SK-N-SH treated with all-trans-retinoic acid at 6 μM for 48 hours (cell line): ENCODE measurements at regions not wholly inside any gene's neighbourhood (a gene's known extent, or its start where the extent isn't known, plus 50 kb on each side); places are given as distances from the start of the nearest gene placed in this dataset.

Experiments
- ARNTL ChIP-seq: fragments of 450-650 bp; formaldehyde crosslinking; IDR thresholded peaks from 2 replicates; pipeline ENCODE4 v1.5.0; 2020; ENCODE audit warnings: low read depth, mild to moderate bottlenecking, moderate library complexity, borderline replicate concordance
- BACH2 ChIP-seq: fragments of 250-450 bp; sonication (Bioruptor Pico); IDR thresholded peaks from 2 replicates; pipeline ENCODE4 v1.9.0; 2021; ENCODE audit warnings: mild to moderate bottlenecking, borderline replicate concordance
- CSDC2 ChIP-seq: fragments of 250-450 bp; sonication (Bioruptor Pico); IDR thresholded peaks from 2 replicates; pipeline ENCODE4 v1.5.0; 2020; ENCODE audit warnings: mild to moderate bottlenecking, moderate library complexity
- ESRRG ChIP-seq: fragments of 250-450 bp; sonication (Bioruptor Pico); IDR thresholded peaks from 2 replicates; pipeline ENCODE4 v1.6.1; 2021; ENCODE audit warnings: mild to moderate bottlenecking
- OSR1 ChIP-seq: fragments of 250-450 bp; sonication (Bioruptor Pico); IDR thresholded peaks from 2 replicates; pipeline ENCODE4 v1.8.0; 2022; ENCODE audit warnings: moderate library complexity, mild to moderate bottlenecking, inconsistent platforms
- SNAI2 ChIP-seq: fragments of 250-450 bp; sonication (Bioruptor Pico); IDR thresholded peaks from 2 replicates; pipeline ENCODE4 v1.5.0; 2020; ENCODE audit warnings: mild to moderate bottlenecking, moderate library complexity
- TCF4 ChIP-seq: fragments of 250-450 bp; sonication (Bioruptor Pico); IDR thresholded peaks from 2 replicates; pipeline ENCODE4 v1.8.0; 2021; ENCODE audit warnings: mild to moderate bottlenecking, moderate library complexity, borderline replicate concordance
- ZC3H10 ChIP-seq: fragments of 250-450 bp; sonication (Bioruptor Pico); IDR thresholded peaks from 2 replicates; pipeline ENCODE4 v1.5.1; 2021; ENCODE audit warnings: mild to moderate bottlenecking, moderate library complexity
- ZFP30 ChIP-seq: fragments of 450-650 bp; formaldehyde crosslinking; IDR thresholded peaks from 2 replicates; pipeline ENCODE4 v1.5.0; 2022; ENCODE audit warnings: mild to moderate bottlenecking, moderate library complexity
- ZNF565 ChIP-seq: fragments of 450-650 bp; formaldehyde crosslinking; conservative IDR thresholded peaks from 2 replicates; pipeline ENCODE4 v1.5.0; 2020; ENCODE audit warnings: low read depth, mild to moderate bottlenecking, moderate library complexity
- ZNF8 ChIP-seq: fragments of 450-650 bp; formaldehyde crosslinking; IDR thresholded peaks from 2 replicates; pipeline ENCODE4 v1.5.0; 2020; ENCODE audit warnings: mild to moderate bottlenecking, moderate library complexity
- TF ChIP-seq, protein P1 (sequence below): fragments of 250-450 bp; sonication (Bioruptor Pico); IDR thresholded peaks from 2 replicates; pipeline ENCODE4 v1.8.0; 2020; ENCODE audit warnings: mild to moderate bottlenecking, moderate library complexity, borderline replicate concordance
- TF ChIP-seq, protein P2 (sequence below): fragments of 250-450 bp; sonication (Bioruptor Pico); IDR thresholded peaks from 2 replicates; pipeline ENCODE4 v1.5.1; 2020; ENCODE audit warnings: low read depth, mild to moderate bottlenecking, moderate library complexity
- TF ChIP-seq, protein P3 (sequence below): fragments of 250-450 bp; sonication (Bioruptor Pico); IDR thresholded peaks from 2 replicates; pipeline ENCODE4 v1.5.0; 2020; ENCODE audit warnings: mild to moderate bottlenecking, moderate library complexity

DNA sequence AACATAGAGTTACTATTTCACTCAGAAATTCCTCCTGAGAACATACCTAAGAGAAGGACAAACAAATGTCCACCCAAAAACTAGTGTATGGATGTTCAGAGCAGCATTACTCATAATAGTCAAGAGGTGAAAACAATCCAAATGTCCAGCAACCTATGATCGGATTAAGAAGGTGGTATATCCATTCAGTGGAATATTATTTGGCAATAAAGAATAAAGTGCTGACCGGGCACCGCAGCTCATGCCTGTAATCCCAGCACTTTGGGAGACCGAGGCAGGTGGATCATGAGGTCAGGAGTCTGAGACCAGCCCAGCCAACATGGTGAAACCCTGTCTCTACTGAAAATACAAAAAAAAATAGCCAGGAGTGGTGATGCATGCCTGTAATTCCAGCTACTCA is 182.8 kb upstream of the AGAP1 start:
- TF ChIP-seq, protein P1, sequence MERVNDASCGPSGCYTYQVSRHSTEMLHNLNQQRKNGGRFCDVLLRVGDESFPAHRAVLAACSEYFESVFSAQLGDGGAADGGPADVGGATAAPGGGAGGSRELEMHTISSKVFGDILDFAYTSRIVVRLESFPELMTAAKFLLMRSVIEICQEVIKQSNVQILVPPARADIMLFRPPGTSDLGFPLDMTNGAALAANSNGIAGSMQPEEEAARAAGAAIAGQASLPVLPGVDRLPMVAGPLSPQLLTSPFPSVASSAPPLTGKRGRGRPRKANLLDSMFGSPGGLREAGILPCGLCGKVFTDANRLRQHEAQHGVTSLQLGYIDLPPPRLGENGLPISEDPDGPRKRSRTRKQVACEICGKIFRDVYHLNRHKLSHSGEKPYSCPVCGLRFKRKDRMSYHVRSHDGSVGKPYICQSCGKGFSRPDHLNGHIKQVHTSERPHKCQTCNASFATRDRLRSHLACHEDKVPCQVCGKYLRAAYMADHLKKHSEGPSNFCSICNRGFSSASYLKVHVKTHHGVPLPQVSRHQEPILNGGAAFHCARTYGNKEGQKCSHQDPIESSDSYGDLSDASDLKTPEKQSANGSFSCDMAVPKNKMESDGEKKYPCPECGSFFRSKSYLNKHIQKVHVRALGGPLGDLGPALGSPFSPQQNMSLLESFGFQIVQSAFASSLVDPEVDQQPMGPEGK, result no peak
- no peak for TF ChIP-seq TCF4 (CRISPR knock-in tag)
- no peak for TF ChIP-seq ZNF565
- no peak for TF ChIP-seq ESRRG (CRISPR knock-in tag)
- TF ChIP-seq ZFP30 (CRISPR knock-in tag), result no peak
- TF ChIP-seq CSDC2 (CRISPR knock-in tag), result no peak
- no peak for TF ChIP-seq ZC3H10
- TF ChIP-seq, protein P2, sequence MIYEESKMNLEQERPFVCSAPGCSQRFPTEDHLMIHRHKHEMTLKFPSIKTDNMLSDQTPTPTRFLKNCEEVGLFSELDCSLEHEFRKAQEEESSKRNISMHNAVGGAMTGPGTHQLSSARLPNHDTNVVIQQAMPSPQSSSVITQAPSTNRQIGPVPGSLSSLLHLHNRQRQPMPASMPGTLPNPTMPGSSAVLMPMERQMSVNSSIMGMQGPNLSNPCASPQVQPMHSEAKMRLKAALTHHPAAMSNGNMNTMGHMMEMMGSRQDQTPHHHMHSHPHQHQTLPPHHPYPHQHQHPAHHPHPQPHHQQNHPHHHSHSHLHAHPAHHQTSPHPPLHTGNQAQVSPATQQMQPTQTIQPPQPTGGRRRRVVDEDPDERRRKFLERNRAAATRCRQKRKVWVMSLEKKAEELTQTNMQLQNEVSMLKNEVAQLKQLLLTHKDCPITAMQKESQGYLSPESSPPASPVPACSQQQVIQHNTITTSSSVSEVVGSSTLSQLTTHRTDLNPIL (CRISPR knock-in tag), result no peak
- no peak for TF ChIP-seq ARNTL (CRISPR knock-in tag)
- TF ChIP-seq, protein P3, sequence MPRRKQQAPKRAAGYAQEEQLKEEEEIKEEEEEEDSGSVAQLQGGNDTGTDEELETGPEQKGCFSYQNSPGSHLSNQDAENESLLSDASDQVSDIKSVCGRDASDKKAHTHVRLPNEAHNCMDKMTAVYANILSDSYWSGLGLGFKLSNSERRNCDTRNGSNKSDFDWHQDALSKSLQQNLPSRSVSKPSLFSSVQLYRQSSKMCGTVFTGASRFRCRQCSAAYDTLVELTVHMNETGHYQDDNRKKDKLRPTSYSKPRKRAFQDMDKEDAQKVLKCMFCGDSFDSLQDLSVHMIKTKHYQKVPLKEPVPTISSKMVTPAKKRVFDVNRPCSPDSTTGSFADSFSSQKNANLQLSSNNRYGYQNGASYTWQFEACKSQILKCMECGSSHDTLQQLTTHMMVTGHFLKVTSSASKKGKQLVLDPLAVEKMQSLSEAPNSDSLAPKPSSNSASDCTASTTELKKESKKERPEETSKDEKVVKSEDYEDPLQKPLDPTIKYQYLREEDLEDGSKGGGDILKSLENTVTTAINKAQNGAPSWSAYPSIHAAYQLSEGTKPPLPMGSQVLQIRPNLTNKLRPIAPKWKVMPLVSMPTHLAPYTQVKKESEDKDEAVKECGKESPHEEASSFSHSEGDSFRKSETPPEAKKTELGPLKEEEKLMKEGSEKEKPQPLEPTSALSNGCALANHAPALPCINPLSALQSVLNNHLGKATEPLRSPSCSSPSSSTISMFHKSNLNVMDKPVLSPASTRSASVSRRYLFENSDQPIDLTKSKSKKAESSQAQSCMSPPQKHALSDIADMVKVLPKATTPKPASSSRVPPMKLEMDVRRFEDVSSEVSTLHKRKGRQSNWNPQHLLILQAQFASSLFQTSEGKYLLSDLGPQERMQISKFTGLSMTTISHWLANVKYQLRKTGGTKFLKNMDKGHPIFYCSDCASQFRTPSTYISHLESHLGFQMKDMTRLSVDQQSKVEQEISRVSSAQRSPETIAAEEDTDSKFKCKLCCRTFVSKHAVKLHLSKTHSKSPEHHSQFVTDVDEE (CRISPR knock-in tag), result no peak
- TF ChIP-seq SNAI2 (CRISPR knock-in tag), result no peak
- no peak for TF ChIP-seq OSR1 (CRISPR knock-in tag)
- TF ChIP-seq ZNF8 (CRISPR knock-in tag), result peak; percentile 82
- no peak for TF ChIP-seq BACH2 (CRISPR knock-in tag)
